A549 (cell line): ENCODE measurements at regions not wholly inside any gene's neighbourhood (a gene's known extent, or its start where the extent isn't known, plus 50 kb on each side); places are given as distances from the start of the nearest gene placed in this dataset.
"Not testable (repeated sequence)": the region's sequence is repeated elsewhere in the genome, so short reads cannot be mapped to it uniquely, and the experiment has no call there.

Source experiments
- ATAC-seq, 2 experiments: fragments of 200-7000 bp in 1 of 2; fragments of >200 bp in 1 of 2; cut with Nextera tagmentation in 1 of 2; cut with Tn5 transposase in 1 of 2; 3 replicates each; pipeline versions ENCODE4 v1.8.0 to v1.9.1; 2018 to 2020; ENCODE audit warnings: mild to moderate bottlenecking in 1 of 2, moderate library complexity in 1 of 2
- CTCF ChIA-PET: fragments of 300-600 bp; sonication (Branson Sonifier 250); formaldehyde crosslinking; extraction: SDS; loops from one replicate; lab custom pipeline; 2021; ENCODE audit warnings: antibody characterized with exemption, inconsistent platforms; lab: Yijun Ruan, JAX
- POLR2A ChIA-PET: fragments of 350-600 bp; formaldehyde crosslinking; extraction: SDS; loops from one replicate; lab custom pipeline; 2021; ENCODE audit warnings: antibody characterized with exemption, inconsistent platforms; lab: Yijun Ruan, JAX
- DNase-seq, 2 experiments: peaks; one replicate each; pipeline versions ENCODE4 v3.0.0 to v3.0.0-alpha.2; 2011 to 2016; ENCODE audit warnings: low read depth in 1 of 2, low spot score in 1 of 2
- FAIRE-seq: peaks from 2 replicates; lab custom pipeline; 2011; peaks lifted over from hg19 to GRCh38; lab: Jason Lieb, UNC
- H3K27ac ChIP-seq, 2 experiments: fragments of >200 bp; sonication (Bioruptor Twin); formaldehyde crosslinking; 3 replicates each; pipeline ENCODE4 v1.5.1; 2016 to 2017
- H3K4me1 ChIP-seq: fragments of >200 bp; sonication (Bioruptor Twin); formaldehyde crosslinking; 3 replicates; pipeline ENCODE4 v1.6.1; 2016
- H3K4me2 ChIP-seq: fragments of >200 bp; sonication (Bioruptor Twin); formaldehyde crosslinking; 3 replicates; pipeline ENCODE4 v1.6.1; 2016
- H3K4me3 ChIP-seq: fragments of >200 bp; sonication (Bioruptor Twin); formaldehyde crosslinking; 3 replicates; pipeline ENCODE4 v1.5.1; 2016
- H3K9me3 ChIP-seq: fragments of >200 bp; sonication (Bioruptor Twin); formaldehyde crosslinking; 3 replicates; pipeline ENCODE4 v1.6.1; 2016
- CBX8 ChIP-seq: fragments of 200-600 bp; sonication (generic); IDR thresholded peaks from 2 replicates; pipeline ENCODE4 v1.6.1; 2016
- CEBPB ChIP-seq, 2 experiments: fragments of >200 bp in 1 of 2; sonication (Bioruptor Twin) in 1 of 2; formaldehyde crosslinking in 1 of 2; IDR thresholded peaks; 2 replicates each; pipeline ENCODE4 v1.6.1; 2012 to 2016
- ESRRA ChIP-seq: fragments of 150-350 bp; IDR thresholded peaks from 2 replicates; pipeline ENCODE4 v1.6.1; 2014; ENCODE audit warnings: mild to moderate bottlenecking, low read length, borderline replicate concordance
- GATA3 ChIP-seq: IDR thresholded peaks from 2 replicates; pipeline ENCODE4 v1.6.1; 2012; ENCODE audit warnings: borderline replicate concordance
- HOXB13 ChIP-seq: fragments of 250-450 bp; sonication (Bioruptor Pico); IDR thresholded peaks from 2 replicates; pipeline ENCODE4 v1.5.0; 2020; ENCODE audit warnings: low read depth, mild to moderate bottlenecking, moderate library complexity
- JUN ChIP-seq, 2 experiments: fragments of >200 bp; sonication (Bioruptor Twin); formaldehyde crosslinking; IDR thresholded peaks; 2 replicates in 1 of 2; 3 replicates in 1 of 2; pipeline ENCODE4 v1.6.1; 2016 to 2017
- KDM1A ChIP-seq: fragments of 200-600 bp; sonication (generic); IDR thresholded peaks from 2 replicates; pipeline ENCODE4 v1.6.1; 2016; ENCODE audit warnings: low read depth, mild to moderate bottlenecking
- MAFK ChIP-seq: fragments of 450-650 bp; IDR thresholded peaks from 2 replicates; pipeline ENCODE4 v1.6.1; 2014; ENCODE audit not compliant: partially characterized antibody
- MAZ ChIP-seq: fragments of 150-350 bp; IDR thresholded peaks from 2 replicates; pipeline ENCODE4 v1.6.1; 2014; ENCODE audit warnings: antibody characterized with exemption, low read depth, low read length, borderline replicate concordance
- RAD21 ChIP-seq, 2 experiments: fragments of >200 bp in 1 of 2; sonication (Bioruptor Twin) in 1 of 2; formaldehyde crosslinking in 1 of 2; IDR thresholded peaks in 1 of 2; conservative IDR thresholded peaks in 1 of 2; 2 replicates in 1 of 2; 3 replicates in 1 of 2; pipeline ENCODE4 v1.6.1; 2012 to 2018; ENCODE audit warnings: inconsistent platforms in 1 of 2
- RCOR1 ChIP-seq: fragments of 150-350 bp; IDR thresholded peaks from 2 replicates; pipeline ENCODE4 v1.6.1; 2014; ENCODE audit warnings: antibody characterized with exemption, low read length, low read depth
- RFX5 ChIP-seq: fragments of 450-650 bp; IDR thresholded peaks from 2 replicates; pipeline ENCODE4 v1.7.1; 2014; ENCODE audit warnings: antibody characterized with exemption, mild to moderate bottlenecking, moderate library complexity
- SREBF2 ChIP-seq: fragments of 450-650 bp; IDR thresholded peaks from 2 replicates; pipeline ENCODE4 v1.6.1; 2014; ENCODE audit warnings: mild to moderate bottlenecking, moderate library complexity
- WGBS: methylation state at CpG from one replicate; pipeline ENCODE4 v1.1.6; 2017; ENCODE audit errors: missing lambda C conversion rate; 5-methylcytosine and 5-hydroxymethylcytosine counted together

DNA sequence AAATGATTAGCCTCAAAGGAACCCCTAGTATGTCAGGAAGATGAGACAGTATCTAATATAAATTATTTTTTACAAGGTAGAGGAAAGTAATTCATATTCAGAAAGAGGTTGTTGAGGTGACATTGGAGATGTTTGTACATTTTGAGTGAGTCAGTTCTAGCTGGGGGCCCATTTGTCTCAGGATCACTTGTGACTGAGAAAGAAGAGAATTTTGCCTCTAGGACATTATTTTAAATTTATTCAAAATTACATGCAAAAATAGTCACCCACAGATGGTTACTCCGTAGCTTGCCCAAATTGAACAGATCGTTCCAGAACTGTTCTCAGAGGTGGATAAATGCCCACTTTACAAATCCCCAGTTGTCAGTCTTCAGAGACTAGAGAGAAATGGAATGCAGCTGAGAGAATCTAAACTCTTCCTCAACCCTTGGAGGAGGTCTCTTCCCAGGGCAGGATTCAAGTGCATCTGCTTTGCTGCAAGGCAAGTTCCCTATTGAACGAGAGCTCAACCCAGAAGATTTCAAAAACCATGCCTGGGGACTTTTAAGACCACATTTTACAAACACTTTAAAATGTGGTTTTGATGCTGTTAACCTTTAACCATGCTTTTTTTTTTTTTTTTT lies 987.8 kb upstream of the ADAMTS5 start:
- ChIA-PET POLR2A (no interaction called here), CTCF (no interaction called here)
- Histone ChIP-seq H3K4me3 (no peak overlapping the region), H3K9me3 (no peaks in the 10 kb centered on the region), H3K27ac (no peak overlapping the region), H3K4me2 (no peak overlapping the region), H3K4me1 (no peaks in the 10 kb centered on the region)
- no peak for ATAC-seq
- 9% methylated on average over 3 of the region's 3 CpGs for whole genome bisulfite sequencing
- FAIRE-seq = no peak
- DNase-seq = no peak
- no peak for TF ChIP-seq JUN (IDR thresholded peaks at IDR 0.05)
- no peak for TF ChIP-seq CBX8
- no peak for TF ChIP-seq RAD21 (conservative IDR thresholded peaks at IDR 0.05 in 1 of 2, IDR thresholded peaks at IDR 0.05 in 1 of 2)
- no peak for TF ChIP-seq GATA3
- no peak for TF ChIP-seq ESRRA
- no peak for TF ChIP-seq HOXB13
- TF ChIP-seq MAZ = no peak
- TF ChIP-seq RCOR1 = no peak
- TF ChIP-seq RFX5 = no peak
- TF ChIP-seq, all 56 proteins: peak for 0

GRCh38 chr21:27953340-27954045 lies 986.6 kb upstream of the ADAMTS5 start:
- Histone ChIP-seq H3K4me3 (no peak overlapping the region), H3K27ac (no peak overlapping the region), H3K4me2 (no peak overlapping the region), H3K4me1 (no peaks in the 10 kb centered on the region), H3K9me3 (no peaks in the 10 kb centered on the region)
- TF ChIP-seq JUN (IDR thresholded peaks at IDR 0.05) = no peak
- no peak for TF ChIP-seq CEBPB (IDR thresholded peaks at IDR 0.05)
- no peak for TF ChIP-seq KDM1A
- no peak for TF ChIP-seq SREBF2
- TF ChIP-seq MAFK = no peak
- 4% methylated on average over 4 of the region's 4 CpGs for WGBS
- DNase-seq (no peak), ATAC-seq (no peak), FAIRE-seq (no peak)
- POLR2A ChIA-PET = no interaction called here
- CTCF ChIA-PET = no interaction called here

DNA sequence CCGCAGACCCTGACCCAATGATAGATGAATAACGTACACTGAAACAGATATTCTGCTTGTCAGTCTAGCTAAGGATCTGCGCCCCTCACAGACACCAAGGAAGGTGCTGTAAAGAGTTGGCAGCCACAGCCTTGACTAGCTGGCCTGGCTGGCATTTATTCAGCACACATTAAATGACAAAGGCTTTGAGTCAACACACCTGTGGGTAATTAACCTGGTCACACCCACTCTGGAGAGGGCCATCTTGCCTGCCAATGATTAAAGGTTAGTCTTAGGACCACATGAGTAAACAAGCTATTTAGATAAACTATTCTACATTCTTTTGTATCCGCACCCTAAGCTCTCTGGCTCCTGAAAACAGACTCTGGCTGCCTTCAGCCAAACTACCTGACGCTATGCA lies 982.2 kb upstream of the ADAMTS5 start:
- FAIRE-seq, POLR2A ChIA-PET, H3K4me3 ChIP-seq, H3K9me3 ChIP-seq, H3K4me2 ChIP-seq, H3K4me1 ChIP-seq, ATAC-seq, CTCF ChIA-PET, H3K27ac ChIP-seq, DNase-seq: not testable (repeated sequence)
- 16% methylated on average over 5 of the region's 5 CpGs for WGBS

DNA sequence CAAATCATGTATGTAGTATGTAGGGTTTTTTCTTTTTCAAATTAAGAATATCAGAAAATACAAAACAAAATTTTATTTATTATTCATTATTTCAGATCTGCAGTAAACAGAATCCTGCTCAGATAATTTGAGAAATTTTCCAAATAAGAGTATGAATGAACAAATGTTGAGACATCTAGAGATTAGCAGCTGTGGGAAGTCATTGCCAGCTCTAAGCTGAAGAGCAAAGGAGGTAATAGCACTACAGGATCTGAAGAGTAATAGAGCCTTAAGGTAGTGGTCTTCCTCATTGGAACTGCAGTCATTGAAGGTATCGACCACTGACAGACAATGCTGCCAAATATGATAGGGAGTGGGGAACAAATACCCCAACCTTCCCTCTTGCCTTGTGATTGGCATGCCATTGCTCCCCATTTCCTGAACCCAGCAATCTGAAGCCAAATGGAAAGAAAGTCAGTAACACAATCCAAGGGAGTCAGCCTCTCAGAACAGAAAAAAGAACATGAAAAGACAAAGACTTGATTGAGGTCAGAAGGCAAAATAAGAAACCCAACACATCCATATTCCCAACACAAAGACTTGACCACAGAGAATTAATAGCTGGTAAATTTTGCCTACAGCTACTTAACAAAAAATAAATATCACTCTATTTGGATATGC lies 963.4 kb upstream of the ADAMTS5 start:
- H3K9me3 ChIP-seq, H3K4me2 ChIP-seq, POLR2A ChIA-PET, DNase-seq, H3K4me1 ChIP-seq, H3K27ac ChIP-seq, H3K4me3 ChIP-seq, FAIRE-seq, ATAC-seq: not testable (repeated sequence)
- WGBS = 0% methylated on average over 1 of the region's 1 CpG
- CTCF ChIA-PET = interaction anchor here (0.6 kb wide), 1 partner anchor 74 kb away, joined by 4 read pairs; no protein-coding TSS in a partner anchor

DNA sequence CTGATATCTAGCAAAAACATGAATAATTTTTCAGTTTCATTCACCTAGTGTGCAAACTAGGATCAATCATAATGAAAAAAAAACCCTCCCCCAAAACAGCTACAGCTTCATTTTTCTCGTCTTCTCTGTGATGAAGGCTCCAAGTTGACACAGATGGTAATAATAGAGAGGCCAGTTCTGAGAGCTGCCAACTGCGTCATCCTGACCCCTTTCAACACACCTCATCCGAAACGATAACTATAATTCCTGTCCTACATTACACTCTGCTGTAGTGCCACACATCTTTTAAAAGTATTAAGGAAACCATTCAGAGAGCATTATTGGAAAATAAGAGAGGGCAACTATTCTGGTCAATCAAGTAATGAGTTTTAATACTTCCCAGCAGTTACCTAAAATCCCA lies 962.3 kb upstream of the ADAMTS5 start:
- H3K27ac ChIP-seq, H3K9me3 ChIP-seq, POLR2A ChIA-PET, FAIRE-seq, ATAC-seq, H3K4me3 ChIP-seq, CTCF ChIA-PET, DNase-seq, H3K4me1 ChIP-seq, H3K4me2 ChIP-seq: not testable (repeated sequence)
- WGBS = 1% methylated on average over 4 of the region's 4 CpGs

GRCh38 chr21:27928534-27929115 lies 961.7 kb upstream of the ADAMTS5 start:
- POLR2A ChIA-PET, CTCF ChIA-PET, H3K9me3 ChIP-seq, H3K27ac ChIP-seq, H3K4me2 ChIP-seq, H3K4me1 ChIP-seq, FAIRE-seq, H3K4me3 ChIP-seq, ATAC-seq, DNase-seq: not testable (repeated sequence)
- 8% methylated on average over 3 of the region's 3 CpGs for WGBS

GRCh38 chr21:27921421-27921820 lies 954.5 kb upstream of the ADAMTS5 start:
- FAIRE-seq, CTCF ChIA-PET, H3K4me1 ChIP-seq, H3K4me3 ChIP-seq, H3K4me2 ChIP-seq, H3K9me3 ChIP-seq, POLR2A ChIA-PET, H3K27ac ChIP-seq, ATAC-seq, DNase-seq: not testable (repeated sequence)
- 0% methylated on average over 1 of the region's 1 CpG for WGBS

- CTCF ChIA-PET = interaction anchor here (0.5 kb wide), 1 partner anchor 622 kb away, joined by 3 read pairs; no protein-coding TSS in a partner anchor
- H3K27ac ChIP-seq, H3K4me1 ChIP-seq, FAIRE-seq, H3K4me3 ChIP-seq, DNase-seq, H3K9me3 ChIP-seq, H3K4me2 ChIP-seq, ATAC-seq, POLR2A ChIA-PET: not testable (repeated sequence)
These were observed 951.1 kb upstream of the ADAMTS5 start for GRCh38 chr21:27917966-27918365.
